ENCODE measurements at regions not wholly inside any gene's neighbourhood (a gene's known extent, or its start where the extent isn't known, plus 50 kb on each side); places are given as distances from the start of the nearest gene placed in this dataset.
"Not testable (repeated sequence)": the region's sequence is repeated elsewhere in the genome, so short reads cannot be mapped to it uniquely, and the experiment has no call there.

DNA sequence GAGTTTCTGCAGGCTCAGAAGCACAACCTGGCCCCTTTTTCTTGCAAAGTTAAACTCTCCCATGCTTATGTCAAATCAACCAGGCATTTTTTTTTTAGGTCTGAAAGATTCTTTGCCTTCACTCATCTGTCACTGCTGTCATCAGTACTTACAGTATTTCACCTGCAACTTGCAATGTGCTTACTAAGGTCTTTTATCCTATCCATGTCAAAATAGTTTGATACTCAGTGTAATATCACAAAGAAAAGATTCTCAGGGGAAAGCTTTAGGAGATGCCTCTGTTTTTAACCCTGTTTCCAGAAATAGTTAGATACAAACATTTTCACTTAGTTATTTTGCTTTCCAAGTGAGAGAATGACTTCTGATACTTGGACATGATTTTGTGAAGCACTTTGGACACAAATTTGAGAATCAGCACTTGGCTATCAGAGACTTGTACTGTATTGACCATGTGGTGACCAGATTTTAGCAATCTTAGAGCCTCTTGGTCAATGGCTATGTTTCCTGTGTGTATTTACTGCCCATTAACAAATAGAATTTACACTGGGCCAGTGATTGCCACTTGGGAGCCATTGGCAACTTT lies 428.2 kb downstream of the IRX1 start:
- H3K79me2 ChIP-seq (ENCODE audit: low read length), result no peaks in the 10 kb centered on the region
- H3K4me1 ChIP-seq (ENCODE audit: low read length), result peaks cover 3% of the 10 kb centered on the region; the same call in 1 of the 2 replicates
- H3K4me2 ChIP-seq (ENCODE audit: low read depth, low read length), result no peak overlapping the region
- no peak for DNase-seq
- no peaks in the 10 kb centered on the region for H3K27me3 ChIP-seq (replicated peaks; ENCODE audit: insufficient read depth, low read length)
- no peak overlapping the region for H3K4me3 ChIP-seq (ENCODE audit: low read length)
- no peak for TF ChIP-seq EZH2phosphoT487 (IDR thresholded peaks at IDR 0.05; ENCODE audit: low read length)
- no peak for TF ChIP-seq EZH2 (optimal IDR thresholded peaks at IDR 0.05; ENCODE audit: low read depth, low read length)
- TF ChIP-seq, protein P1, sequence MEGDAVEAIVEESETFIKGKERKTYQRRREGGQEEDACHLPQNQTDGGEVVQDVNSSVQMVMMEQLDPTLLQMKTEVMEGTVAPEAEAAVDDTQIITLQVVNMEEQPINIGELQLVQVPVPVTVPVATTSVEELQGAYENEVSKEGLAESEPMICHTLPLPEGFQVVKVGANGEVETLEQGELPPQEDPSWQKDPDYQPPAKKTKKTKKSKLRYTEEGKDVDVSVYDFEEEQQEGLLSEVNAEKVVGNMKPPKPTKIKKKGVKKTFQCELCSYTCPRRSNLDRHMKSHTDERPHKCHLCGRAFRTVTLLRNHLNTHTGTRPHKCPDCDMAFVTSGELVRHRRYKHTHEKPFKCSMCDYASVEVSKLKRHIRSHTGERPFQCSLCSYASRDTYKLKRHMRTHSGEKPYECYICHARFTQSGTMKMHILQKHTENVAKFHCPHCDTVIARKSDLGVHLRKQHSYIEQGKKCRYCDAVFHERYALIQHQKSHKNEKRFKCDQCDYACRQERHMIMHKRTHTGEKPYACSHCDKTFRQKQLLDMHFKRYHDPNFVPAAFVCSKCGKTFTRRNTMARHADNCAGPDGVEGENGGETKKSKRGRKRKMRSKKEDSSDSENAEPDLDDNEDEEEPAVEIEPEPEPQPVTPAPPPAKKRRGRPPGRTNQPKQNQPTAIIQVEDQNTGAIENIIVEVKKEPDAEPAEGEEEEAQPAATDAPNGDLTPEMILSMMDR (IDR thresholded peaks at IDR 0.05; ENCODE audit: low read length), result no peak
- no peak overlapping the region for H3K27ac ChIP-seq (ENCODE audit: low read length)
- H3K9me3 ChIP-seq (replicated peaks; ENCODE audit: insufficient read depth, low read length), result no peaks in the 10 kb centered on the region; the same call in 1 of the 2 replicates
- H3K36me3 ChIP-seq (replicated peaks; ENCODE audit: insufficient read depth, low read length), result no peaks in the 10 kb centered on the region
- H3K9me2 ChIP-seq (replicated peaks; ENCODE audit: insufficient read depth, low read length), result no peaks in the 10 kb centered on the region
- H4K20me1 ChIP-seq (ENCODE audit: insufficient read depth, low read length), result no peaks in the 10 kb centered on the region
- H3K9ac ChIP-seq (ENCODE audit: low read length), result no peak overlapping the region
- no peaks in the 10 kb centered on the region for H3F3A ChIP-seq (ENCODE audit: insufficient read depth, low read length)
- no peak overlapping the region for H2AFZ ChIP-seq (ENCODE audit: low read length)

DNA sequence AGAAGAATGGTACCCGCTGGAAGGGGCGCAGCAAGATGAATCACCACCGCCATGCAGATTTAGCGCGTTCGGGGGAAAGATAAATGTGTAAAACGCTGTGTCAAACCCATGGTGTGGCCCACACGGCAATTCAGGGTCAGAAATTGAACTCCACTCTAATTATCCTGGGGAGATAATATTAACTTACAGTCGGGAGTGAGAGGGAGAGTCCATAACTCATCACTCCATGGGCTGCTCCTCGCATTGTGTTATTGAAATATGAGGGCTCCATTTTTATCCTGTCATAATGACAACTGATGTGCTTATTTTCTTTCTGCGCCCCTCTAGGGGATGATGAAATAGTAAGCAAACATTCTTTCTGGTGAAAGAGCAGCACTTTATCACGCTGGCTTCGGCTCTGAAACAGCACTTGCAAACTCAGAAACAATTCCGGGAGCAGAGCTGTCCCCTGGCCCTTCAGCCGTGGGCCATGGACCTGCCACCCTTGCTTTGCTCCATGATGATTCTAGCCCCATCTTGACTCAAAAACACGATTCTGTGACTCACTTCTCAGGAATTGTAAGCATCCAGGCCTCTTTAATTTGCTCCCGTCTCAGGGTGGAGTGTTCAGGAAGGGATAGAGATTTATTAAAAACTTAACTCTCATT lies 431.6 kb downstream of the IRX1 start:
- peaks cover 6% of the 10 kb centered on the region; the same call in 1 of the 2 replicates for H3K4me1 ChIP-seq (ENCODE audit: low read length)
- no peaks in the 10 kb centered on the region for H3K27me3 ChIP-seq (replicated peaks; ENCODE audit: insufficient read depth, low read length)
- H3K9me2 ChIP-seq (replicated peaks; ENCODE audit: insufficient read depth, low read length), result no peaks in the 10 kb centered on the region
- H3K9ac ChIP-seq (ENCODE audit: low read length), result no peak overlapping the region
- no peak overlapping the region for H2AFZ ChIP-seq (ENCODE audit: low read length)
- no peak overlapping the region for H3K4me3 ChIP-seq (ENCODE audit: low read length)
- no peaks in the 10 kb centered on the region for H3F3A ChIP-seq (ENCODE audit: insufficient read depth, low read length)
- H3K4me2 ChIP-seq (ENCODE audit: low read depth, low read length), result no peak overlapping the region
- no peaks in the 10 kb centered on the region for H4K20me1 ChIP-seq (ENCODE audit: insufficient read depth, low read length)
- no peaks in the 10 kb centered on the region for H3K36me3 ChIP-seq (replicated peaks; ENCODE audit: insufficient read depth, low read length)
- DNase-seq, result no peak
- no peak overlapping the region for H3K27ac ChIP-seq (ENCODE audit: low read length)
- TF ChIP-seq EZH2 (optimal IDR thresholded peaks at IDR 0.05; ENCODE audit: low read depth, low read length) (no peak), EZH2phosphoT487 (IDR thresholded peaks at IDR 0.05; ENCODE audit: low read length) (no peak)
- TF ChIP-seq, protein P1 (IDR thresholded peaks at IDR 0.05; ENCODE audit: low read length), result no peak
- no peaks in the 10 kb centered on the region; the same call in 1 of the 2 replicates for H3K9me3 ChIP-seq (replicated peaks; ENCODE audit: insufficient read depth, low read length)
- H3K79me2 ChIP-seq (ENCODE audit: low read length), result no peaks in the 10 kb centered on the region

DNA sequence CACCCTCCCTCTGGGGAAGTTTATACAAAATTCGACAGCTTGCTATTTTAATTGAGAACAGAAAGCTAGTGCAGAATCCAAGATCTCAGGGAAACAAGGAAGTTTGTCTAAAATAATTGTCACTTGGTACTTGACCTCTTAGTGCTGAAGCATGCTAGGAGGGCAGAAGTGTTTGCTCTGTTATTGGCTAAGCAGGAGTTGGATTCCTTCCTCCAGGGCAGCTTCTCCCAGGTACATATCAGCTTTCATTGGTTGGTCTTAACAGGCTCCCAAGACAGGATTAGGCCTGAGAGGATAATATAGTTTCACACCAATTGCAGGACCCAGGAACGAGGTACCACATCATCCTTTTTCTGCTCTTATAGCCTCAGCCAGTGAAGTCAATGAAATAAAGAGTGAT lies 432.8 kb downstream of the IRX1 start:
- Histone ChIP-seq H3K27me3 (replicated peaks; ENCODE audit: insufficient read depth, low read length) (no peaks in the 10 kb centered on the region), H3K9me2 (replicated peaks; ENCODE audit: insufficient read depth, low read length) (no peaks in the 10 kb centered on the region), H3K36me3 (replicated peaks; ENCODE audit: insufficient read depth, low read length) (no peaks in the 10 kb centered on the region), H4K20me1 (ENCODE audit: insufficient read depth, low read length) (no peaks in the 10 kb centered on the region), H3K4me1 (ENCODE audit: low read length) (peaks cover 6% of the 10 kb centered on the region; the same call in 1 of the 2 replicates), H3K9ac (ENCODE audit: low read length) (no peak overlapping the region), H3K4me3 (ENCODE audit: low read length) (no peak overlapping the region), H3K27ac (ENCODE audit: low read length) (no peak overlapping the region), H2AFZ (ENCODE audit: low read length) (no peak overlapping the region), H3K9me3 (replicated peaks; ENCODE audit: insufficient read depth, low read length) (no peaks in the 10 kb centered on the region; the same call in 1 of the 2 replicates), H3F3A (ENCODE audit: insufficient read depth, low read length) (no peaks in the 10 kb centered on the region), H3K4me2 (ENCODE audit: low read depth, low read length) (no peak overlapping the region), H3K79me2 (ENCODE audit: low read length) (no peaks in the 10 kb centered on the region)
- TF ChIP-seq, protein P1 (IDR thresholded peaks at IDR 0.05; ENCODE audit: low read length), result no peak
- TF ChIP-seq EZH2phosphoT487 (IDR thresholded peaks at IDR 0.05; ENCODE audit: low read length) (no peak), EZH2 (optimal IDR thresholded peaks at IDR 0.05; ENCODE audit: low read depth, low read length) (no peak)
- no peak for DNase-seq

DNA sequence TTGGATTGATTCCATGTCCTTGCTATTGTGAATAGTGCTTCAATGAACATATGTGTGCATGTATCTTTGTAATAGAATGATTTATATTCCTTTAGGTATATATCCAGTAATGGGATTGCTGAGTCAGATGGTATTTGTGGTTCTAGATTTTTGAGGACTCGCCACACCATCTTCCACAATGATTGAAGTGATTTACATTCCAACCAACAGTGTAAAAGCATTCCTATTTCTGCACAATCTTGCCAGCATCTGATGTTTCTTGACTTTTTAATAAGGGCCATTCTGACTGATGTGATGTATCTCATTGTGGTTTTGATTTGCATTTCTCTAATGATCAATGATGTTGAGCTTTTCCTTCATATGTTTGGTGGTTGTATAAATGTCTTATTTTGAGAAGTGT lies 437.9 kb downstream of the IRX1 start:
- H3K9me3 ChIP-seq (replicated peaks; ENCODE audit: insufficient read depth, low read length); H3K9ac ChIP-seq (ENCODE audit: low read length); H3K4me3 ChIP-seq (ENCODE audit: low read length); H4K20me1 ChIP-seq (ENCODE audit: insufficient read depth, low read length); H3K4me2 ChIP-seq (ENCODE audit: low read depth, low read length); H3K27me3 ChIP-seq (replicated peaks; ENCODE audit: insufficient read depth, low read length); H3F3A ChIP-seq (ENCODE audit: insufficient read depth, low read length); H2AFZ ChIP-seq (ENCODE audit: low read length); H3K9me2 ChIP-seq (replicated peaks; ENCODE audit: insufficient read depth, low read length); DNase-seq; H3K4me1 ChIP-seq (ENCODE audit: low read length); H3K79me2 ChIP-seq (ENCODE audit: low read length); H3K36me3 ChIP-seq (replicated peaks; ENCODE audit: insufficient read depth, low read length); H3K27ac ChIP-seq (ENCODE audit: low read length): not testable (repeated sequence)

All from MM.1S (cell line).